NCI-H146 treated with DMSO at 0.1 percent for 48 hours (cell line): ENCODE measurements at regions not wholly inside any gene's neighbourhood (a gene's known extent, or its start where the extent isn't known, plus 50 kb on each side); places are given as distances from the start of the nearest gene placed in this dataset.

Source experiments
- DNase-seq: peaks from one replicate; lab custom pipeline; 2025; ENCODE audit not compliant: unreplicated experiment; lab: John Stamatoyannopoulos, UW

GRCh38 chr12:17695495-17695894 lies 394.5 kb downstream of the RERGL start:
- no peak for DNase-seq

GRCh38 chr12:17691369-17691768 lies 398.6 kb downstream of the RERGL start:
- DNase-seq, result no peak

GRCh38 chr12:17680220-17680619 lies 409.8 kb downstream of the RERGL start:
- DNase-seq, result no peak

- no peak for DNase-seq
Measured at GRCh38 chr12:17666641-17667324, 423.2 kb downstream of the RERGL start.

- no peak for DNase-seq
Measured at GRCh38 chr12:17665839-17666238, 424.2 kb downstream of the RERGL start.

GRCh38 chr12:17661250-17661649 lies 428.7 kb downstream of the RERGL start:
- DNase-seq, result no peak

- no peak for DNase-seq
Measured at GRCh38 chr12:17652436-17652835, 437.6 kb downstream of the RERGL start.

GRCh38 chr12:17642340-17642650 lies 447.7 kb downstream of the RERGL start:
- peak; percentile 44 for DNase-seq

- DNase-seq, result no peak
Measured at GRCh38 chr12:17640615-17641014, 449.4 kb downstream of the RERGL start.

GRCh38 chr12:17618831-17619230 lies 471.2 kb downstream of the RERGL start:
- DNase-seq, result no peak

GRCh38 chr12:17609701-17610100 lies 480.3 kb downstream of the RERGL start:
- no peak for DNase-seq

- DNase-seq, result no peak
Measured at GRCh38 chr12:17609153-17609552, 480.8 kb downstream of the RERGL start.

- no peak for DNase-seq
Measured at GRCh38 chr12:17595111-17595510, 494.9 kb downstream of the RERGL start.

GRCh38 chr12:17593715-17594406 lies 496.1 kb downstream of the RERGL start:
- no peak for DNase-seq

- DNase-seq, result no peak
Measured at GRCh38 chr12:17592472-17592871, 497.5 kb downstream of the RERGL start.

- DNase-seq, result no peak
Measured at GRCh38 chr12:17591005-17591681, 498.9 kb downstream of the RERGL start.

- peak; percentile 28 for DNase-seq
Measured at GRCh38 chr12:17588968-17589367, 501.0 kb downstream of the RERGL start.

- DNase-seq, result peak; percentile 89
Measured at GRCh38 chr12:17579205-17580026, 510.6 kb downstream of the RERGL start.

- no peak for DNase-seq
Measured at GRCh38 chr12:17577405-17577804, 512.6 kb downstream of the RERGL start.

GRCh38 chr12:17572250-17572649 lies 517.7 kb downstream of the RERGL start:
- no peak for DNase-seq

GRCh38 chr12:17571047-17571446 lies 518.9 kb downstream of the RERGL start:
- no peak for DNase-seq
